Common myeloid progenitor, CD34-positive (primary cell): ENCODE measurements at regions not wholly inside any gene's neighbourhood (a gene's known extent, or its start where the extent isn't known, plus 50 kb on each side); places are given as distances from the start of the nearest gene placed in this dataset.
A peak's percentile ranks its signal among the peaks of the same experiment; 100 is the strongest.
"Not testable (repeated sequence)": the region's sequence is repeated elsewhere in the genome, so short reads cannot be mapped to it uniquely, and the experiment has no call there.

Experiments used
- CTCF ChIA-PET: fragments of 350-600 bp; sonication (Branson Sonifier 250); formaldehyde crosslinking; loops from one replicate; lab custom pipeline; 2021; ENCODE audit warnings: antibody characterized with exemption; lab: Charles Lee
- POLR2A ChIA-PET: fragments of 350-600 bp; sonication (Branson Sonifier 250); formaldehyde crosslinking; loops from one replicate; lab custom pipeline; 2021; ENCODE audit warnings: antibody characterized with exemption; lab: Charles Lee
- DNase-seq, 3 donors: peaks; one replicate each; pipeline versions ENCODE4 v3.0.0 to v3.0.0-alpha.2; 2013
- H3K27ac ChIP-seq, 2 experiments: 1 replicate in 1 of 2; 2 replicates in 1 of 2; pipeline ENCODE4 v1.7.0; 2013; ENCODE audit warnings: inconsistent platforms in 2 of 2, low read length in 2 of 2, mild to moderate bottlenecking in 2 of 2, low read depth in 1 of 2, moderate library complexity in 1 of 2; ENCODE audit not compliant: severe bottlenecking in 2 of 2, insufficient read depth in 1 of 2, poor library complexity in 1 of 2
- H3K27me3 ChIP-seq, 5 experiments: replicated peaks in 2 of 5; 1 replicate in 3 of 5; 2 replicates in 2 of 5; pipeline versions ENCODE4 v1.6.1 to v1.7.0; 2013; ENCODE audit warnings: low read length in 4 of 5, mild to moderate bottlenecking in 2 of 5, moderate library complexity in 2 of 5, inconsistent platforms in 1 of 5; ENCODE audit not compliant: insufficient read depth in 5 of 5, control insufficient read depth in 4 of 5
- H3K36me3 ChIP-seq, 4 experiments: 1 replicate in 2 of 4; 2 replicates in 2 of 4; pipeline versions ENCODE4 v1.6.1 to v1.7.0; 2013; ENCODE audit warnings: low read length in 3 of 4, control low read depth in 1 of 4, mild to moderate bottlenecking in 1 of 4; ENCODE audit not compliant: control insufficient read depth in 4 of 4, insufficient read depth in 4 of 4
- H3K4me1 ChIP-seq, 4 experiments: 1 replicate in 3 of 4; 2 replicates in 1 of 4; pipeline versions ENCODE4 v1.6.1 to v1.7.1; 2013; ENCODE audit warnings: low read length in 3 of 4, mild to moderate bottlenecking in 3 of 4, control low read depth in 1 of 4, inconsistent platforms in 1 of 4, moderate library complexity in 1 of 4; ENCODE audit not compliant: control insufficient read depth in 4 of 4, insufficient read depth in 4 of 4; ENCODE audit errors: control extremely low read depth in 1 of 4
- H3K4me3 ChIP-seq, 7 experiments: 1 replicate in 4 of 7; 2 replicates in 3 of 7; pipeline versions ENCODE4 v1.5.1 to v1.7.0; 2013; ENCODE audit warnings: mild to moderate bottlenecking in 7 of 7, low read length in 6 of 7, moderate library complexity in 6 of 7, inconsistent platforms in 2 of 7, low read depth in 2 of 7, control low read depth in 1 of 7; ENCODE audit not compliant: insufficient read depth in 4 of 7, control insufficient read depth in 1 of 7; ENCODE audit errors: extremely low read depth in 1 of 7
- H3K9me3 ChIP-seq, 5 experiments: 1 replicate in 4 of 5; 2 replicates in 1 of 5; pipeline versions ENCODE4 v1.6.1 to v1.7.1; 2013; ENCODE audit warnings: low read length in 4 of 5, mild to moderate bottlenecking in 2 of 5, inconsistent platforms in 1 of 5, low read depth in 1 of 5, moderate library complexity in 1 of 5; ENCODE audit not compliant: control insufficient read depth in 4 of 5, insufficient read depth in 2 of 5; ENCODE audit errors: control extremely low read depth in 1 of 5
- WGBS: methylation state at CpG from one replicate; pipeline ENCODE4 v1.1.5; 2013; ENCODE audit not compliant: insufficient coverage; 5-methylcytosine and 5-hydroxymethylcytosine counted together

GRCh38 chr4:59700651-59701050, 1499.5 kb upstream of the ADGRL3 start:
- Histone ChIP-seq H3K36me3 (no peaks in the 10 kb centered on the region), H3K27me3 (no peaks in the 10 kb centered on the region), H3K4me3 (no peak overlapping the region), H3K27ac (no peak overlapping the region), H3K9me3 (no peaks in the 10 kb centered on the region), H3K4me1 (peaks cover 0 to 8% (median 3%) of the 10 kb centered on the region in 4 experiments)
- ChIA-PET CTCF (interaction anchor here (1.4 kb wide), 1 partner anchor 8 kb away, joined by 3 read pairs; no protein-coding TSS in a partner anchor), POLR2A (no interaction called here)
- no CpG with 5 or more reads among the region's 2 CpGs for WGBS
- no peak for DNase-seq

- WGBS = 8% methylated on average over 4 of the region's 5 CpGs
- ChIA-PET POLR2A (no interaction called here), CTCF (interaction anchor here (0.7 kb wide), 1 partner anchor 17 kb away, joined by 3 read pairs; no protein-coding TSS in a partner anchor)
- Histone ChIP-seq H3K27ac (peak overlapping the region in 1 of 2 experiments; percentile 27), H3K36me3 (no peaks in the 10 kb centered on the region), H3K4me3 (peak overlapping the region in 5 of 7 experiments; percentile 10 to 68 (median 58)), H3K9me3 (no peaks in the 10 kb centered on the region), H3K27me3 (no peaks in the 10 kb centered on the region), H3K4me1 (peaks cover 0 to 8% (median 3%) of the 10 kb centered on the region in 4 experiments)
- peak; percentile 87 to 94 (median 93) for DNase-seq
Observed at GRCh38 chr4:59704616-59705015, 1495.5 kb upstream of the ADGRL3 start.

GRCh38 chr4:59712470-59712869, 1487.7 kb upstream of the ADGRL3 start:
- ChIA-PET POLR2A (no interaction called here), CTCF (no interaction called here)
- peaks cover 0 to 1% (median 0%) of the 10 kb centered on the region in 5 experiments for H3K9me3 ChIP-seq
- H3K4me3 ChIP-seq = no peak overlapping the region
- no peaks in the 10 kb centered on the region for H3K4me1 ChIP-seq
- no CpG with 5 or more reads among the region's 1 CpG for WGBS
- no peaks in the 10 kb centered on the region for H3K27me3 ChIP-seq
- H3K27ac ChIP-seq = no peak overlapping the region
- no peaks in the 10 kb centered on the region for H3K36me3 ChIP-seq
- no peak for DNase-seq

GRCh38 chr4:59724286-59724685, 1475.8 kb upstream of the ADGRL3 start:
- H3K27ac ChIP-seq, H3K27me3 ChIP-seq, H3K9me3 ChIP-seq, POLR2A ChIA-PET, H3K36me3 ChIP-seq, H3K4me1 ChIP-seq, H3K4me3 ChIP-seq, CTCF ChIA-PET, DNase-seq: not testable (repeated sequence)
- 100% methylated on average over 5 of the region's 9 CpGs for WGBS

GRCh38 chr4:59727745-59728144, 1472.4 kb upstream of the ADGRL3 start:
- Histone ChIP-seq H3K27ac (no peak overlapping the region), H3K27me3 (no peaks in the 10 kb centered on the region), H3K4me1 (peaks cover 0 to 3% (median 0%) of the 10 kb centered on the region in 4 experiments), H3K36me3 (no peaks in the 10 kb centered on the region), H3K4me3 (no peak overlapping the region), H3K9me3 (peaks cover 0 to 8% (median 0%) of the 10 kb centered on the region in 5 experiments)
- ChIA-PET CTCF (no interaction called here), POLR2A (no interaction called here)
- WGBS = no CpG with 5 or more reads among the region's 1 CpG
- no peak for DNase-seq

GRCh38 chr4:59728496-59728895, 1471.6 kb upstream of the ADGRL3 start:
- CTCF ChIA-PET = interaction anchor here (0.6 kb wide), 1 partner anchor 183 kb away, joined by 3 read pairs; no protein-coding TSS in a partner anchor
- H3K4me3 ChIP-seq = no peak overlapping the region
- POLR2A ChIA-PET = no interaction called here
- H3K4me1 ChIP-seq = peaks cover 0 to 3% (median 0%) of the 10 kb centered on the region in 4 experiments
- H3K9me3 ChIP-seq = peaks cover 0 to 7% (median 0%) of the 10 kb centered on the region in 5 experiments
- no peak overlapping the region for H3K27ac ChIP-seq
- no peak for DNase-seq
- no peaks in the 10 kb centered on the region for H3K27me3 ChIP-seq
- H3K36me3 ChIP-seq = no peaks in the 10 kb centered on the region
- WGBS = 100% methylated on average over 1 of the region's 1 CpG

GRCh38 chr4:59729321-59729720, 1470.8 kb upstream of the ADGRL3 start:
- peaks cover 0 to 3% (median 0%) of the 10 kb centered on the region in 4 experiments for H3K4me1 ChIP-seq
- no peaks in the 10 kb centered on the region for H3K36me3 ChIP-seq
- DNase-seq = no peak
- no peaks in the 10 kb centered on the region for H3K27me3 ChIP-seq
- WGBS = 100% methylated on average over 2 of the region's 2 CpGs
- CTCF ChIA-PET = interaction anchor here (0.6 kb wide), 1 partner anchor 184 kb away, joined by 3 read pairs; no protein-coding TSS in a partner anchor
- H3K4me3 ChIP-seq = no peak overlapping the region
- H3K27ac ChIP-seq = no peak overlapping the region
- POLR2A ChIA-PET = no interaction called here
- H3K9me3 ChIP-seq = peaks cover 0 to 4% (median 0%) of the 10 kb centered on the region in 5 experiments
